Stimulated activated CD4-positive, alpha-beta T cell treated with anti-CD3 and anti-CD28 coated beads, Interleukin-12 subunit alpha, Interleukin-12 subunit beta, amount 100 ng/mL, for 24 hours (primary cell): ENCODE measurements at regions not wholly inside any gene's neighbourhood (a gene's known extent, or its start where the extent isn't known, plus 50 kb on each side); places are given as distances from the start of the nearest gene placed in this dataset.

Source experiments
- DNase-seq, 2 experiments: peaks; one replicate each; pipeline ENCODE4 v3.0.0-alpha.2; 2020; ENCODE audit warnings: low read depth in 2 of 2

DNA sequence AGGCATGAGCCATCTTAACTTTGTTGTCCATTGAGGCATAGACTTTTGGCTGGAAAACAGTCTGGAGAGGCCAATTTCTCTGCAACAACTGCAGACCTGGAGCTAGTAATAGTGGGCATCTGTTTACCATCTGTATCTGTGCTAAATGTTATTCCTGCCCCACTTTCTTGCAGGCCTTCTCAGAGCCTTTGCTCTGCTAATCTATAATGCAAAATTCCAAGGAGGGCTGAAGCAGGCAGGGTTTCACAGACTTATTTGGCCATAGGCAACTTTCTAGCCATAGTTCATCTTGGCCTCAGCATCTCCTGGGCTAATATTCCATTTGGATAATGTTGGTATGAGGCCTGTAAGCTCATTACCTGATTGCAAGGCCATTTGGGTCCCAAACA lies 124.5 kb upstream of the CSF3R start:
- DNase-seq, result no peak

DNA sequence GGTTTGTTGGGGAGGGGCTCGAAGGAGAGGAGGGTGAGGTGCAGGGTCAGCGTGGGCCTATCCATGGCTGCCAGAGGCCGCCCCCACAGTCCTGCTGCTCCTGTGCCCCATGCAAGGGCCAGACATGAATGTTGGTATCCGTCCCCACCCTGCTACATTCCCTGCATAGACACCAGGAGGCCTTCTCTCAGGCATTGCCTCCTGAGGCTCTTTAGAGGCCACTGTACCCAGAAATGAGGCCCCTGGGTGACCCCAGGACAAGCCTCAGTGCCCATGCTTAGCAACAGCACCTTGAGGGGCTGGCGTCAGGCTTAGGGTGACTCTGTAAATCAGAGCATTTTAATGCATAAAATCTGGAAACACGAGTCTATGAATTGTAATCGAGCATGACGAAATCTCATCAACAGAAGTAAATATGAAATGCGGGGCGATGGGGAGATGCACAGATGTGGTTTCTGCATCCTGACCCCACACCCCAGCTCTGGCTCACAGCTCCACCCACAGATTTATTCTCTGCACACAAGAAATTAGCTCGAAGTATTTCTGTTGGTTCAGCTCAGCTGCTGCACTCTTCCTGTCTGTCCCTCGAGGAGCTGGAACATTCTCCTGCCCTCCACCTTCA lies 124.0 kb upstream of the CSF3R start:
- DNase-seq, result no peak

DNA sequence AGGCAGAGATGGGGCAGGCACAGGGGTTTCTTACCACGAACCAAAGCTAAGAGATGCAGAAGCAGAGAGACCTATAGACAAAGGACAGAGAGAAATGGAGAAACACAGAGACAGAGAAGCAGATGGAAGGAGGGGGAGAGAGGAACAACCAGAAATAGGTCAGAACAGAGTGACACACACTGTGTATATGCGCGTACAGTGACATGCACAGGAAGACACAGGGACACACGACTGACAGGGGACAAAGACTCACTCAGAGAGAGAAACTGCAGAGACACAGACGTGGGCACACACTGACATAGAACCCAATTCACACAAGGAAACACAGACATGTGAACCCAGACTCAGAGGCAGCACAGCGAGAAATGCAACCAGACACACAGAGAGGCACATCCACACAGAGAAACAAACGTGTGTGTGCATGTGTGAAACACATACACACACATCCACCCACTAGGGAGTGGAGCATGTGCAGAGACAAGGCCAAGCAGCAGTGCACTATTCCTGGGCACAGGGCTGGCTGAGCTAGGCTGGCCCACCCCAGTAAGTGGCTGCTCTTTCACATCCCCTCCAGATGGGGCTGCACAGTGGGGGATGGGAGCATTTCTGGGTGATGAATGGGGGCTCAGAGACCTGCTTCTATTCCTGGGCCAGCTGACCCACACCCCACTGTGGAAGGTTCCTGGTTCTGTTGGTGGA lies 123.4 kb upstream of the CSF3R start:
- DNase-seq, result no peak

DNA sequence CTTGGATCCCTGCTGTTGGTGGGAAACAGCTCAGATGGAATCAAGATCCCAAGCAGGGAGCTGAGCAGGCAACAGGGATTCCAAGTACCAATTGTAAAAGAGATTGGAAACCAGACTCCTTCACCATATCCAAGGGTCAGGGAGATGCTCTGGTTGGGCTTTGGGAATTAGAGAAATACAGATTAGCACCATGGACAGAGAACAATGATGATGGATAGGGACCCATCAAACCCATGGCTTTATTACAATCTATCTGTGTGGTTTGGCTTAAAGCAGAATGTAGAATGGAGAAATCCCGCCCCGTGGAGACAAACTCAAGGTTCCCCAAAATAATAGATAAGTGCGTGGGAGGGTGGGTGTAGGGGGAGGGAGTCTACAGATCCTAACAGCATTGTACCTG lies 120.7 kb upstream of the CSF3R start:
- DNase-seq, result no peak

DNA sequence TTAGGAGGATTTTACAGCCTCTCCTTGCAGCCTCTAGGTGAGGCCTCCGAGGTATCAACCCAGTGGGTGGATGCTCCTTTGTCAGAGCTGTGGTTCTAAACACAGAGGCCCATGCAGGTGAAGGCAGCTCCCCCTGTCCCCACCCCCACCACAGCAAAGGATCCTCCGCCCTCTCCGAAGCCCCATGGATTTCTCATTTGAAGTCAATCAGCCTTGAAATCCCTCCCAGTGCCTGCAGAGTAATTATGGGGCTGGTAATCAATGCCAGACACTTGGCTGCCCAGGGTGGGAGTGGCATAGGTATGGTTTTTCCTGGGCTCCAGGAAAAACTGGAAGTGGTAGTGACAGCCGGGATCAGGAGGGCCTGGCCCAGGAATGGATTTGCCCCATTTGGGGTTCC lies 119.5 kb upstream of the CSF3R start:
- DNase-seq, result no peak

DNA sequence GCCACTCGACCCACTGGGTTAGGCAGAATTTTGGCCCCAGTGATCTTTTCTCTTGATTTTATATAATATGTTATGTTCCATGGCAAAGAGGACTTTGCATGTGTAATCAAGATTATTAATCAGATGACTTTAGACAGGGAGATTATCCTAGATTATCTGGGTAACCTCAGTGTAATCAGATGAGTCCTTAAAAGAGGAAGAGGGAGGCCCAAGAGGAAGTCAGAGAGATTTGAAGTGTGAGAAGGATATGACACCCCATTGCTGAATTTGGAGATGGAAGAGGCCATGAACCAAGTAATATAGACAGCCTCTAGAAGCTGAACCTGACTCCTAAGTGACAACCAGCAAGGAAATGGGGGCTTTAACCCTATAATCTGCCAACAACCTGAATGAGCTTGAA lies 117.1 kb upstream of the CSF3R start:
- no peak for DNase-seq

DNA sequence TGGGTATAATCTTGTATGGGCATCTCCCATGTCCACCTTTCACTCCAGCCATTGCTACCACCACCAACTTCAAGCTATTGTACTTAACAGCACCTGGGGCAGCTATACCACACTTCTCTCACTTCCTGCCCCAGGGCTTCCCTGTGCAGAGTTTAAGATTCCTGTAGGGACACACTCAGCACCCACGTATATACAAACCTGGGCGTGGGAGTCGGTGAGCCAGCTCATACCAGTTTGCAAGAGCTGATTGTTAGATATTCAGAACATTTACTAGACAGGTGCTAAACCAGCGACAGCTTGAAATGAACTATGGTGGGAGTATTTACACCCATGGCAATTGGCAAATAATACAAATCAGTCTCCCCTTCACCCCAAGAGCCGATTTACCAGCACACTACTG lies 114.8 kb upstream of the CSF3R start:
- DNase-seq, result no peak

DNA sequence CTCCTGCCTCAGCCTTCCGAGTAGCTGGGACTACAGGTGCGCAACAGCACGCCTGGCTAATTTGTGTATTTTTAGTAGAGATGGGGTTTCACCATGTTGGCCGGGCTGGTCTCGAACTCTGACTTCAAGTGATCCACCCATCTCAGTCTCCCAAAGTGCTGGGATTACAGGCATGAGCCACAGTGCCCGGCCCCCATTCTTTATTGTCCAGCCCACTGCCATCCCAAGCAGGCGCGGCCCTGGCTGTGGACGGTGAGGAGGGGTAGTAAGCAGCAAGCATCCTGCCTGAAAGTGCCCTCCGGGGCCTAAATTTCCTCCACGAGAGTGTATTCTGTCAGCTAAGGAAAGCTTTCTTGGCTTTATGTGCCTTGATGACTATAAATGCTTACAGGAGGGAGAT lies 113.2 kb upstream of the CSF3R start:
- no peak for DNase-seq

DNA sequence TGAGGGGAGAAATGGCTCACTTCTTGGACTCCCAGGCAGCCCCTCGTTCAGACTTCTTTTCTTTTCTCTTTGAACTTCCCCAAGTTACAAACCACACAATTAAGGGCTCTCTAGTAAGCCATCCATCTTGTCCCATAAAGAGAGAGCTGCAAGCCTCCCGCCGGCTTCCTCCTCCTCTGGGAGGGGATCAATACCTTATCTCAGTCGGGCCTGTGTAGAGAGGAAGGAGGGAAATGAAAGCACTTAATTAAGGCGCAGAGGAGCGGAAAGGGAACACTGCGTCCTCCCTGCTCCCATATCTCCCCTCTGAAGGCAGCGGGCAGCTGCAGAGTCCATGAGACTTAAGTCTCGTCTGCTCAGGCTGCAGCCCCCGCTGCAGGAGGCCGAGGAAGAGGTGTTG lies 112.6 kb upstream of the CSF3R start:
- no peak for DNase-seq

DNA sequence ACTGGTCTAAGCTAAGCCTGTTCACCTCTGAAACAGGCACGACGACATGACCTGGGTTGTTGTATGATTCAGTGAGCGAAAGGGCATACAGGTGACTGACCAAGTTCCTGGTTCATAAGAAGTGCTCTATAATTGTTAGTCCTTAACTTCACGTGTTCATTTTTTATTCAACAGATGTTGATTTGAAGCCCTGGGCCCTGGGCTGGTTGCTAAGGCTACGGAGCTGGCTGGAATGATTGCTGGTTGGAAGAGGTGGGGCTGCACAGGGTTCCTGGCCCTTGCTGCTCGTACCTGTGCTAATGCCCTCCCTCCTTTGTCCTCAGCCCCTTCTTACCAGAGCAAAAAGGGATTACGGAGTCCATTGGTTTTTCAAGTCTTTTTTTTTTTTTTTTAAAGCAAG lies 111.3 kb upstream of the CSF3R start:
- no peak for DNase-seq

DNA sequence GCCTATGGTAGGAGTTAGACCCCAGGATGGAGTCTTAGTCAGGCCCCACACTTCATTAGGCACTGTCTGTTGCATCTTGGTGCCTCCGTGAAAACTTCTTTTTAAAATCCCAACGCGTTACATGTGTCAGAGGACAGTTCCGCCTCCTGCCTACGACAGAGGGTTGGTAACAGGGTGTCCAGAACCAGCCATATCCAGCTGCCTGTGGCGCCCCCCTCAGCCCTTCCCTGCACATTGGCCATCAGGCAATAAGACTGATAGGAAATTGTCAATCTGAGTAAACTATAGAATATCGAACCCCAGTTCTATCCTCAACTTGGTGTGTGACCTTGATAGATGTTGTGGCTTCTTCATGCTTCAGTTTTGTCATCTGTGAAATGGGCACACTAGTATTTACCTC lies 108.6 kb upstream of the CSF3R start:
- no peak for DNase-seq

DNA sequence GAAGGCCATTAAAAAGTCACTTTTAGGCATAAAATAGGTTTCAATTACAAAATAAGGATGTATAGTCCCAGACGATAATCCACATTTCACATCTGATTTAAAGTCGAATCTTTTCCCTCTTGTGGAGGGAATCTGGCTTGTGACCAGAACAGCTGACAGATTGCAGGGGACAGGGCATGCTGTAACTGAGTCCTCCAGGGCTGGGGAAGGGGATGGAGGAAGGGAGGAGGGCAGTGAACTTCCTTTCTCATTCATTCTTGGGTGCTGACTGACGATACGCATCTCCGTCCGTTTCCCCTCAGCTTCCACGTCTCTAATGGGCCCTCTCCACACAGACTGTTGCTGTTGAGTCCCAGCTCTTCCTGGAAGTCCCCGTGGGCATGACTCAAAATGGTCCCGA lies 108.1 kb upstream of the CSF3R start:
- no peak for DNase-seq

DNA sequence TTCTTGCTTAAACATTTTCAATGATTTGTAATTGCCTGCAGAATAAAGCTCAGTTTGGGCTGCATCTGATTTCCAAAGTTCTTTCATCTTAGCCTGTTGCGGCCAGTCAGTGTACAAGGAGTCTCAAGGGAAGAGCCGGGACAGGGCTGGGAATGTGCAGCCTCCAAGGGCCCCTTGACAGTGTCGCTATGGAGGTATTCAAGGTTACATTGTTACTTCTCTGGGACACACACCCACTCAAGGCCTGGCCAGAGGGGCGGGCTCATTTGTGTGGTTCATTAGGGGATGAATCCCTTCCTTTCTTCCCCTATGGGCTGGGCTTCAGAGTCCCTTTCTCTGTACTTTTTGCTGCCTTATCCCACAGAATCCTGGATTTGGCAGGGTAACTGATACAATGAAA lies 107.6 kb upstream of the CSF3R start:
- no peak for DNase-seq

DNA sequence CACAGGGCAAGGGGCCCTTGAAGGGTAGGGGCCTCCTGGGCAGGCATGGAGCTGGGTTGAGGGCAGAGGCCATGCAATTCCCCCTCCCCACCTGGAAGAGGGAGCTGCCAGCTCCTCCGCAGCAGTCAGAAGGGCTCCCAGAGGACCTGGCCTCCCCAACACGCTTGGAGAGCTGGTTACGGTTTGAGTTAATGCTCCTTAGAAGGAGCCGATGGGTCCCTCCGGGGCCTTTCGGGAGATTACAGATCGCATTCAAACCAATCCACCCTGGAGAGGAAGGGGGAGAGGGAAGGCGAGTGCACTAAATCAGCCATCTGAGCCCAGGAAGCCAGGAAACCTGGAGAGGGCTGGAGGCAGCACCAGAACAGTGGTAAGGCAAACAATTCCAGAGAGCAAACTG lies 106.3 kb upstream of the CSF3R start:
- DNase-seq, result no peak

DNA sequence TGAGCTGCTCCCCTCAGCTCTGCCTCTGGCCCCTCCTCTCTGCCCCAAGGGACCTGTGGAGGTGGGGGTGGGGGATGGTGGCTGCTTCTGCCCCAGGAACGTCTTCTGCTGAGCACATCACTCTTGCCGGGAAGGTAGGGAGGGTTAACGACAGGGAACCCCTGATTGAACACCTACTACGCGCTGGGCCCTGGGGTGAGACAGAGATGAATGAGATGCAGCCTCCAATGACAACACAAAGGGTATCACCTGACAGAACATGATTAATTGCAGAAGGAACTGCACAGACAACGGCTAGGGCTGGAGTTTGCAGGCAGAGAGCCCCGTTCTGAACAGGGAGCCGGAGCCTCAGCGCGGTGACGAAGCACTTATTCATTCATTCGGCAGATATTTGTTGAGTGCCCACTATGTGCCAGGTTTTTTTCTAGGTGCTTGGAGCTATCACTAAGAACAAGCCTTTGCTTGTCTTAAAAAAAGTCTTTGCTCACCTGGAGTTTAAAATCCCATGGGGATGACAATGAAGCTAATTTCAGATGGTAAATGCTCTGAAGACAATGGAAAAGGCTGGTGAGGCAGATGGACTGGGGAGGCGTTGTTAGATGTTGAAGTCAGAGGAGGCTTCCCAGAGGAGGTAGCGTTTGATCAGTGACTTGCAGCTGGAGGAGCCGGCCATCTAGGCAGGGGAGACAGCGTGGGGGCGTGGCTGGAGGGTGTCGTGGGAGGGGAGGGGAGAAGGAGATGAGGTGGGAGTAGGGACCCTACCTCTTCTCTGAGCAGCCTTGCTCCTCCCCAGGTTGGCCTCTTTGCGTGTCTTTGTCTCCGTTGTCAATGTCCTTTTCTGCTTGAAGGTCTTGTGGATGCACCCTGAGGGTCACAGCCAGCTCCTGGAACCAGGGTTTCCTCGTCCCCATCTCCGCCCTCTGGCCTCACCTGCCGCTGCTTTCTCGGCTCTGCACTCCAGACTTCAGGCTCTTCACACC lies 103.1 kb upstream of the CSF3R start:
- DNase-seq, result no peak

DNA sequence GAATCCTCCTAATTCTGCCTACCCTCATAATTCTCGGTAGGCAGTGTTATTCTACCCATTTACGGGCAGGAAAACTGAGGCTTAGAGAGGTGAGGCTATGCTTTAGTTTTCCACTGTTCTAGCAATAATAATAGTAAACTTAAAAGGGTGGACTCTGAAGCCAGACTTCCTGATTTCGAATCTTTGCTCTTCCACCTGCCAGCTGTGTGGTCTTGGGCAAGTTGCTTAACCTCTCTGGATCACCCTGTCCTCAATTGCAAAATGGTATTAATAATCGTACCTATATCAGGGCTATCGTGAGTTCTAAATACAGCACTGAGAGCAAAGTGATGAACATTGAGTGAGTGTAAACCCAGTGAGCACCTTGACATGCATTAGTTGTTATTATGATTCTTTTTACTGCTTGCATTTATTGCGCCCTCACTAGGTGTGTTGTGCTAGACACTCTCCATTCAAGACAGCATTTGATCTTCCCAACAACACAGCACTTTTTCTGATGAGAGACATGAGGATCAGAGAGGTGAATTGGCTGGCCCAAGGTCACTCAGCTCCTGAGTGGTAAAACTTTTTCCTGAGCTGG lies 102.3 kb upstream of the CSF3R start:
- no peak for DNase-seq

DNA sequence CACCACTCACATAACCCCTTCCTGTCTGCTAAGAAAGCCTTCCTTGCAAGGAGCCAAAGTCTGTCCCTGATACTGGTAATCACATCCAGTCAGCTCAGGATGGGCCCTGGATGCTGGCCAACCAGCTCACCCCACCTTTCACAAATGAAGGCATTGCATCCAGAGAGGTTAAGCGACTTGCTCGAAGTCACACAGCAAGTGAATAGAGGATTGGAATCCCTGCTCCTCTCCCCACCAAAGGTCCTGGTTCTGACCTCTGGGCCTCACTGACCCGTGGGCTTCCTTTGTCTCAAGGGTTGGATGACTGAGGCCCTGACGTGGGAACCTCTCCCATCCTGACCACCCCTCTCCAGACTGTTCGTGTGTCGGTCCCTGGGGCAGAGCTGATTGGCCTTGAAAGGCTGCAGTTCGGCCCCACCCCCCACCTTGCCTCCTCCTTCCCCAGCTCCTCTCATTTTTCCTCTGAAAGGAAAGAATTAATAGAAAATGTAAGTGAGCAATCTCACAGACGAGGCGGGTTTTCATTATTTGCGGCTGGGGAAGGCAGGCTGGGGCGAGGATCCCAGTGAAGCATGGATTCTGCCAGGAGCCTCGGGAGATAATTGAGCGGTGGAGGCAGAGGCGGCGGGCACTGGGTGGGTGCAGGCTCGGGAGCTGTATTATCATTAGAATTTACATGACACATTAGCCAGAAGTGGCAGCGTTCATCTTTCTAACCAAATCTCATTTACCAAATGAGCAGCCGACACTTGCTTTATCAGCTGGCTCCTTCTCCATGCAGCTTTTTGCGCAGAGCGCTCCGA lies 101.5 kb upstream of the CSF3R start:
- DNase-seq, result no peak

DNA sequence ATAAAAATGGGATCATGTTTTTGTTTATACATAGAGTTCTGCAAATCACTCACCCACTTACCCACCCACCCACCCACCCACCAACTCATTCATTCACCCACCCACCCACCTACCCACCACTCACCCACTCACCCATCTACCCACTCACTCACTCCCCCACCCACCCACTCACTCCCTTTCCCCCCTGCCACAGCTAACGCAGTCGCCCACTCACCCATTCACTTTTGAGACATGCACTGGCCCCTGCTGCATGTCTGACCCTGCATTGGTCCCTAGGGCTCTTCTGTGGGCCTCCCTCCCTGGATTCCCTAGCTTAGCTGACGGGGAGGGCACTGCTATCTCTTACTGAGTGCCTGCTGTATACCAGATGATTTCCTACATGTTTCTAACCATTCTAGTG lies 100.4 kb upstream of the CSF3R start:
- DNase-seq, result no peak

DNA sequence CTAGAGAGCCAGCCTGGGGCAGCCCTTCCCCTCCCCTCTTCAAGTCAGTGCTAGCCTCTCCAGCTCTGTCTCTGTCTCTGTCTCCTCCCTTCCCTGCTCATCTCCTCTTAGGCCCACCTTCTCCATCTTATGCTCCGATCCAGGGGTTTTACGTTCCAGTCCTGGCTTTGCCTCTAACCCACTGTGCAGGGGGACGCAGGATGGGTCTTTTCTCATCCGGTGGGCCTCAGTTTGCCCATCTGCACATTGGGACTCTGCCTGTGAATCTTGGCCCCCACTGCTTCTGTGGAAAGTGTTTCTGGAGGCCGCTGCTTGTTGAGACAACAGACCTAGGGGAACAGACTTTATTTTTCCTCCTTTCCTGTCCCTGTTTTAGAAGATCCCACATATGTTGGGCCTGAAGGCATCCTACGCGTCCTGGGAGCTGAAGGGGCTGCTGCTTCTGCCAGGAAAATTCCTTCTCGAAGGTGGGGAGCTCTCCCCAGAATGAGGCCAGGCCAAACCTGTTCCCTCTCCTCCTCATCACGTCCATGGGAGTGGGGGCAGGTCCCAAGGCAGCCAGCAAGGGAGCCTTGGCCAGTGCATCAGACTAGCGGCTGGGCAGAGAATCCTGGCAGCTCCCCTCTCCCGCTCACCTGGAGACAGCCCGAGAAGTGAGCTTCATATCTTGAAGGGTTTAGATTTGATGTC lies 99.5 kb upstream of the CSF3R start:
- no peak for DNase-seq

DNA sequence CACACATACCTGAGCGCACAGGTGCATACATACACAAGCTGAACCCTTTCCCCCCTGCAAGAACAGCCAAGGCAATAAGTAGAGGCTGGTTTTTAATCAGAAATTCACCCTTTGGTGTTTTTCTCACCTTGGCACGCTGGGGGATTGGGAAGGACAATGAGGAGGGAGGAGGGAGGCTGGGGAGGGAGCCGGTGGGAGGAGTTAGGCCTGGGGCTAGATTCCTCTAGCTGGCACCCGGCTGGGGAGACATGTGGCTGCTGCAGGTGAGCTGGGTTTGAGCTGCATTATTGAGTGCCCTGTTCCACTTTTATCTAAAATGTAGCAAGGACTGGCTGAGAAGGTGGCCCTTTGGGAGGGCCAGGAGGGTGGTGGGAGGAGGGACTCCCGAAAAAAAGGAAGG lies 97.8 kb upstream of the CSF3R start:
- no peak for DNase-seq

DNA sequence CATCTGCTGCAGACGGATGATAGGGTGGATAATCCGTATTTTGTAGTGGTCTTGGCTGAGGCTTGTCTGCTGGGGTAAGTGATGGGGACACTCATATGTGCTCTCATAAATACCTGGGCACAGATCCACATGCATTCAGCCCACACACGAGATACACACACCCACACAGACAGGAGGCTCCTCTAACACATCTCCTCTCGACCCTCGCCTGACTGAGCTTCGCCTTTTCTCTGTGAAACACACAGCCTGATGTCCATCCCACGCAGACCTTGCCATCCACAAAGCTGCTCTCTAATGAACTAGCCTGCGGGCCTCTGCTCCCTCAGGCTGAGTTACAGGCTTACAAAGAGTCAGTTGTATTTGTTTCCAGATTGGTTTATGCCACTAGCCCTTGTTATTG lies 96.3 kb upstream of the CSF3R start:
- no peak for DNase-seq
